Naive thymus-derived CD4-positive, alpha-beta T cell (primary cell): ENCODE measurements at regions not wholly inside any gene's neighbourhood (a gene's known extent, or its start where the extent isn't known, plus 50 kb on each side); places are given as distances from the start of the nearest gene placed in this dataset.

ENCODE experiments used
- ATAC-seq: fragments of 150-1000 bp; cut with Tn5 transposase; 2 replicates; pipeline ENCODE4 v1.10.0; 2021; ENCODE audit warnings: mild to moderate bottlenecking, moderate library complexity
- CTCF ChIA-PET: fragments of 350-600 bp; sonication (Branson Sonifier 250); formaldehyde crosslinking; loops from one replicate; lab custom pipeline; 2021; ENCODE audit warnings: antibody characterized with exemption; lab: Charles Lee
- POLR2A ChIA-PET: fragments of 350-600 bp; sonication (Branson Sonifier 250); formaldehyde crosslinking; loops from one replicate; lab custom pipeline; 2021; ENCODE audit warnings: antibody characterized with exemption, inconsistent platforms; lab: Charles Lee
- DNase-seq, 9 donors: peaks; one replicate each; pipeline versions ENCODE4 v3.0.0 to v3.0.0-alpha.2; 2020 to 2022; ENCODE audit warnings: mixed read lengths in 1 of 9
- H3K27ac ChIP-seq: one replicate; pipeline ENCODE4 v1.7.0; 2013; ENCODE audit warnings: mild to moderate bottlenecking, low read depth, low read length, moderate library complexity
- H3K27me3 ChIP-seq, 2 donors: one replicate each; pipeline ENCODE4 v1.7.0; 2013; ENCODE audit warnings: low read length in 2 of 2, mild to moderate bottlenecking in 2 of 2, moderate library complexity in 2 of 2; ENCODE audit not compliant: control insufficient read depth in 2 of 2, insufficient read depth in 2 of 2
- H3K36me3 ChIP-seq, 3 experiments: 1 replicate in 2 of 3; 2 replicates in 1 of 3; pipeline ENCODE4 v1.7.0; 2013; ENCODE audit warnings: low read length in 3 of 3, mild to moderate bottlenecking in 3 of 3, moderate library complexity in 1 of 3; ENCODE audit not compliant: insufficient read depth in 3 of 3, control insufficient read depth in 2 of 3
- H3K4me1 ChIP-seq, 2 donors: one replicate each; pipeline ENCODE4 v1.7.0; 2013; ENCODE audit warnings: low read length in 2 of 2, mild to moderate bottlenecking in 2 of 2, moderate library complexity in 1 of 2; ENCODE audit not compliant: control insufficient read depth in 2 of 2, insufficient read depth in 2 of 2
- H3K4me3 ChIP-seq: 2 replicates; pipeline ENCODE4 v1.7.0; 2013; ENCODE audit warnings: mild to moderate bottlenecking, low read length
- H3K9me3 ChIP-seq, 3 experiments: 1 replicate in 2 of 3; 2 replicates in 1 of 3; pipeline ENCODE4 v1.7.0; 2013; ENCODE audit warnings: low read length in 3 of 3; ENCODE audit not compliant: control insufficient read depth in 2 of 3
- H3K27ac Mint-ChIP-seq, 9 donors: one replicate each; pipeline ENCODE4 v1.8.0; 2020 to 2022; ENCODE audit warnings: mixed read lengths in 9 of 9, mild to moderate bottlenecking in 8 of 9, moderate library complexity in 5 of 9, inconsistent platforms in 2 of 9
- H3K27me3 Mint-ChIP-seq, 5 donors: one replicate each; pipeline ENCODE4 v1.8.0; 2021 to 2022; ENCODE audit warnings: mixed read lengths in 5 of 5, mild to moderate bottlenecking in 1 of 5
- H3K36me3 Mint-ChIP-seq, 5 donors: one replicate each; pipeline ENCODE4 v1.8.0; 2020 to 2022; ENCODE audit warnings: mixed read lengths in 5 of 5, mild to moderate bottlenecking in 3 of 5, inconsistent platforms in 1 of 5
- H3K4me1 Mint-ChIP-seq, 7 donors: one replicate each; pipeline ENCODE4 v1.8.0; 2020 to 2022; ENCODE audit warnings: mixed read lengths in 7 of 7, mild to moderate bottlenecking in 3 of 7, inconsistent platforms in 1 of 7
- H3K4me3 Mint-ChIP-seq, 10 donors: one replicate each; pipeline ENCODE4 v1.8.0; 2020 to 2022; ENCODE audit warnings: mild to moderate bottlenecking in 10 of 10, mixed read lengths in 10 of 10, moderate library complexity in 6 of 10, inconsistent platforms in 2 of 10
- H3K9me3 Mint-ChIP-seq, 11 donors: one replicate each; pipeline ENCODE4 v1.8.0; 2020 to 2022; ENCODE audit warnings: mixed read lengths in 11 of 11, mild to moderate bottlenecking in 4 of 11, inconsistent platforms in 1 of 11, moderate library complexity in 1 of 11
- intact Hi-C, 2 donors: fragments of 100-400 bp; cut with micrococcal nuclease; formaldehyde crosslinking; loops; one replicate each; pipeline ENCODE4 v1.15.1; 2023

GRCh38 chr9:34907044-34907443 lies 51.0 kb upstream of the PHF24 start:
- Histone ChIP-seq H3K36me3 (no peaks in the 10 kb centered on the region), H3K27me3 (no peaks in the 10 kb centered on the region), H3K4me1 (no peaks in the 10 kb centered on the region), H3K4me3 (no peak overlapping the region), H3K27ac (no peak overlapping the region), H3K9me3 (no peaks in the 10 kb centered on the region)
- no peak overlapping the region for H3K4me3 Mint-ChIP-seq
- peaks cover 4 to 42% (median 21%) of the 10 kb centered on the region in 5 donors for H3K27me3 Mint-ChIP-seq
- no peaks in the 10 kb centered on the region for H3K4me1 Mint-ChIP-seq
- intact Hi-C loops, result loop anchor here in 1 of 2 donors (1.0 kb wide), 1 partner anchor 38 kb away; no protein-coding TSS in a partner anchor
- ATAC-seq (no peak), DNase-seq (no peak)
- no peaks in the 10 kb centered on the region for H3K36me3 Mint-ChIP-seq
- CTCF ChIA-PET, result no interaction called here
- no peak overlapping the region for H3K27ac Mint-ChIP-seq
- H3K9me3 Mint-ChIP-seq, result no peaks in the 10 kb centered on the region
- POLR2A ChIA-PET, result no interaction called here

- ChIA-PET CTCF (interaction anchor here (0.7 to 2.1 kb wide), 30 partner anchors 8 to 654 kb away, joined by 3 to 25 read pairs (median 4); partner anchors contain the start of genes DNAJB5, FANCG, PIGO and STOML2), POLR2A (interaction anchor here (0.6 to 1.1 kb wide), 3 partner anchors 91 to 197 kb away, joined by 3 read pairs; partner anchors contain the start of gene FANCG)
- Mint-ChIP-seq H3K36me3 (no peaks in the 10 kb centered on the region), H3K27me3 (peaks cover 27 to 59% (median 36%) of the 10 kb centered on the region in 5 donors), H3K4me1 (no peaks in the 10 kb centered on the region), H3K9me3 (no peaks in the 10 kb centered on the region), H3K4me3 (no peak overlapping the region), H3K27ac (no peak overlapping the region)
- no peak overlapping the region for H3K27ac ChIP-seq
- peak; percentile 59 to 84 (median 77) for DNase-seq
- peak; percentile 100 for ATAC-seq
- no peaks in the 10 kb centered on the region for H3K9me3 ChIP-seq
- H3K27me3 ChIP-seq, result no peaks in the 10 kb centered on the region
- no peaks in the 10 kb centered on the region for H3K36me3 ChIP-seq
- intact Hi-C loops, result loop anchor here (1.0 to 5.0 kb wide), 9 partner anchors 86 to 704 kb away; partner anchors contain the start of genes DNAJB5 (in 2 of the 2) and PIGO (in 2 of the 2)
- no peak overlapping the region for H3K4me3 ChIP-seq
- H3K4me1 ChIP-seq, result no peaks in the 10 kb centered on the region
Measured at GRCh38 chr9:34899535-34900158, 58.4 kb upstream of the PHF24 start.

GRCh38 chr9:34898846-34899245 lies 59.2 kb upstream of the PHF24 start:
- Mint-ChIP-seq H3K27ac (peak overlapping the region in 1 of 9 donors; percentile 57), H3K36me3 (no peaks in the 10 kb centered on the region), H3K27me3 (peaks cover 30 to 61% (median 44%) of the 10 kb centered on the region in 5 donors), H3K4me3 (no peak overlapping the region), H3K9me3 (no peaks in the 10 kb centered on the region), H3K4me1 (no peaks in the 10 kb centered on the region)
- Histone ChIP-seq H3K36me3 (no peaks in the 10 kb centered on the region), H3K4me1 (no peaks in the 10 kb centered on the region), H3K27me3 (no peaks in the 10 kb centered on the region), H3K27ac (no peak overlapping the region), H3K9me3 (no peaks in the 10 kb centered on the region), H3K4me3 (no peak overlapping the region)
- CTCF ChIA-PET, result interaction anchor here (0.9 to 2.1 kb wide), 22 partner anchors 45 to 654 kb away, joined by 3 to 25 read pairs (median 5); partner anchors contain the start of genes DNAJB5, FANCG, PIGO and STOML2
- DNase-seq, result no peak
- no peak for ATAC-seq
- intact Hi-C loops, result loop anchor here (1.0 to 5.0 kb wide), 9 partner anchors 86 to 704 kb away; partner anchors contain the start of genes DNAJB5 (in 2 of the 2) and PIGO (in 2 of the 2)
- POLR2A ChIA-PET, result interaction anchor here (1.1 kb wide), 1 partner anchor 181 kb away, joined by 3 read pairs; the partner anchor contains the start of gene FANCG

GRCh38 chr9:34896112-34896511 lies 62.0 kb upstream of the PHF24 start:
- no peaks in the 10 kb centered on the region for H3K4me1 Mint-ChIP-seq
- no peaks in the 10 kb centered on the region for H3K36me3 Mint-ChIP-seq
- Histone ChIP-seq H3K4me3 (no peak overlapping the region), H3K36me3 (no peaks in the 10 kb centered on the region), H3K4me1 (no peaks in the 10 kb centered on the region), H3K27ac (no peak overlapping the region), H3K9me3 (no peaks in the 10 kb centered on the region), H3K27me3 (no peaks in the 10 kb centered on the region)
- CTCF ChIA-PET, result no interaction called here
- DNase-seq (no peak), ATAC-seq (no peak)
- POLR2A ChIA-PET, result no interaction called here
- peaks cover 45 to 55% (median 52%) of the 10 kb centered on the region in 5 donors for H3K27me3 Mint-ChIP-seq
- no peak overlapping the region for H3K4me3 Mint-ChIP-seq
- no peaks in the 10 kb centered on the region for H3K9me3 Mint-ChIP-seq
- intact Hi-C loops, result loop anchor here in 1 of 2 donors (5.0 kb wide), 1 partner anchor 194 kb away; no protein-coding TSS in a partner anchor
- H3K27ac Mint-ChIP-seq, result no peak overlapping the region

- CTCF ChIA-PET, result no interaction called here
Measured at GRCh38 chr9:34892886-34893285, 65.2 kb upstream of the PHF24 start.

GRCh38 chr9:34891386-34891785 lies 66.7 kb upstream of the PHF24 start:
- Histone ChIP-seq H3K27me3 (no peaks in the 10 kb centered on the region), H3K4me1 (no peaks in the 10 kb centered on the region), H3K36me3 (no peaks in the 10 kb centered on the region), H3K4me3 (no peak overlapping the region), H3K9me3 (no peaks in the 10 kb centered on the region), H3K27ac (no peak overlapping the region)
- POLR2A ChIA-PET, result no interaction called here
- H3K27me3 Mint-ChIP-seq, result peaks cover 23 to 35% (median 27%) of the 10 kb centered on the region in 5 donors
- no peaks in the 10 kb centered on the region for H3K4me1 Mint-ChIP-seq
- intact Hi-C loops, result no loop called here
- no peak for DNase-seq
- no peak overlapping the region for H3K27ac Mint-ChIP-seq
- no peaks in the 10 kb centered on the region for H3K9me3 Mint-ChIP-seq
- CTCF ChIA-PET, result interaction anchor here (1.2 kb wide), 1 partner anchor 8 kb away, joined by 3 read pairs; no protein-coding TSS in a partner anchor
- H3K36me3 Mint-ChIP-seq, result no peaks in the 10 kb centered on the region
- ATAC-seq, result no peak
- H3K4me3 Mint-ChIP-seq, result no peak overlapping the region

More at GRCh38 chr9:34892886-34893285, 65.2 kb upstream of the PHF24 start:
- ATAC-seq (no peak), DNase-seq (no peak)
- intact Hi-C loops, result no loop called here
- H3K4me3 ChIP-seq, result no peak overlapping the region
- Mint-ChIP-seq H3K4me3 (no peak overlapping the region), H3K27ac (no peak overlapping the region), H3K9me3 (no peaks in the 10 kb centered on the region), H3K4me1 (no peaks in the 10 kb centered on the region), H3K27me3 (peaks cover 30 to 43% (median 36%) of the 10 kb centered on the region in 5 donors), H3K36me3 (no peaks in the 10 kb centered on the region)
- H3K27me3 ChIP-seq, result no peaks in the 10 kb centered on the region
- no peaks in the 10 kb centered on the region for H3K9me3 ChIP-seq
- H3K27ac ChIP-seq, result no peak overlapping the region
- POLR2A ChIA-PET, result no interaction called here
- no peaks in the 10 kb centered on the region for H3K4me1 ChIP-seq
- no peaks in the 10 kb centered on the region for H3K36me3 ChIP-seq
